Osteocyte (in vitro differentiated cells): ENCODE measurements at regions not wholly inside any gene's neighbourhood (a gene's known extent, or its start where the extent isn't known, plus 50 kb on each side); places are given as distances from the start of the nearest gene placed in this dataset.

Experiments
- DNase-seq: peaks from one replicate; pipeline ENCODE4 v3.0.0; 2021; ENCODE audit warnings: mixed read lengths; ENCODE audit not compliant: unreplicated experiment; ENCODE audit errors: extremely low spot score
- H3K27ac Mint-ChIP-seq: one replicate; pipeline ENCODE4 v1.8.0; 2021; ENCODE audit warnings: mild to moderate bottlenecking, mixed read lengths; ENCODE audit not compliant: unreplicated experiment
- H3K27me3 Mint-ChIP-seq: one replicate; pipeline ENCODE4 v1.8.0; 2021; ENCODE audit warnings: mixed read lengths; ENCODE audit not compliant: unreplicated experiment
- H3K36me3 Mint-ChIP-seq: one replicate; pipeline ENCODE4 v1.8.0; 2021; ENCODE audit warnings: mixed read lengths; ENCODE audit not compliant: unreplicated experiment
- H3K4me1 Mint-ChIP-seq: one replicate; pipeline ENCODE4 v1.8.0; 2021; ENCODE audit warnings: mixed read lengths; ENCODE audit not compliant: unreplicated experiment
- H3K4me3 Mint-ChIP-seq: one replicate; pipeline ENCODE4 v1.8.0; 2021; ENCODE audit warnings: mild to moderate bottlenecking, moderate library complexity, mixed read lengths; ENCODE audit not compliant: unreplicated experiment
- H3K9me3 Mint-ChIP-seq: one replicate; pipeline ENCODE4 v1.8.0; 2021; ENCODE audit warnings: mixed read lengths; ENCODE audit not compliant: unreplicated experiment
- TF ChIP-seq, protein P1 (sequence below): fragments of 200-600 bp; sonication (generic); IDR thresholded peaks from 2 replicates; pipeline ENCODE4 v1.5.0; 2021; ENCODE audit warnings: antibody characterized with exemption, mild to moderate bottlenecking, moderate library complexity

DNA sequence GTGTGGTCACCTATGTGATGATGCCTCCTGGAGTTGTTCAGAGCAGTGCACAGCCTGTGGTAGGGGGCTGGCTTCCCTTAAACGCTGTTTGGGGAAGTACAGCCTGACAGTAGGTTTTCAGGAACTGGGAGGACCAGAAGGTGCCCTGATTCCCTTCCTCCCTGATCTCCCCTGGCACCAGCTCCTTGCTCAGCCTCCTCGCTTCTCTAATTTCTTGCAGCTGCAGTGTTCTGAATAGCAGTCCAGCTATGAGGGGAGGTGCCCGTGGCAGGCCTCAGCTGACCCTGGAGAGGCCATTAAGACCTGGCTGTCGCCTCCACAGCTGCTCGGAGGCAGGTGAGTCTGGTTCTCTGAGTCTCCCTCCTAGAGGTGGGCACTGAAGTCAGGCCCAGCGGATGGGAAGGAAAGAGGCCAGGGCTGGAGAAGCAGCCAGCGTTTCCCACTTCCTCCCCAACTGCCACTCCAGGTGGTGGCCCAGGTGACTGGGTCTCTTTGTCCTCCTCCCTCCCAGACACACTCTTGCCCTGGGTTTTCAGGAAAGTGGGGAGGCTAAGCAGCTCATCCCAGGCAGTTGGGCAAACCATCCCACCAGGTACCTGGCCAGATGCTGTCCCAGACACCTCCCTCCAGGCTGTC is 52.0 kb upstream of the RPL11 start:
- Mint-ChIP-seq H3K36me3 (no peaks in the 10 kb centered on the region), H3K4me1 (peaks cover 30% of the 10 kb centered on the region), H3K4me3 (no peak overlapping the region), H3K9me3 (no peaks in the 10 kb centered on the region), H3K27me3 (peaks cover 6% of the 10 kb centered on the region), H3K27ac (no peak overlapping the region)
- TF ChIP-seq, protein P1, sequence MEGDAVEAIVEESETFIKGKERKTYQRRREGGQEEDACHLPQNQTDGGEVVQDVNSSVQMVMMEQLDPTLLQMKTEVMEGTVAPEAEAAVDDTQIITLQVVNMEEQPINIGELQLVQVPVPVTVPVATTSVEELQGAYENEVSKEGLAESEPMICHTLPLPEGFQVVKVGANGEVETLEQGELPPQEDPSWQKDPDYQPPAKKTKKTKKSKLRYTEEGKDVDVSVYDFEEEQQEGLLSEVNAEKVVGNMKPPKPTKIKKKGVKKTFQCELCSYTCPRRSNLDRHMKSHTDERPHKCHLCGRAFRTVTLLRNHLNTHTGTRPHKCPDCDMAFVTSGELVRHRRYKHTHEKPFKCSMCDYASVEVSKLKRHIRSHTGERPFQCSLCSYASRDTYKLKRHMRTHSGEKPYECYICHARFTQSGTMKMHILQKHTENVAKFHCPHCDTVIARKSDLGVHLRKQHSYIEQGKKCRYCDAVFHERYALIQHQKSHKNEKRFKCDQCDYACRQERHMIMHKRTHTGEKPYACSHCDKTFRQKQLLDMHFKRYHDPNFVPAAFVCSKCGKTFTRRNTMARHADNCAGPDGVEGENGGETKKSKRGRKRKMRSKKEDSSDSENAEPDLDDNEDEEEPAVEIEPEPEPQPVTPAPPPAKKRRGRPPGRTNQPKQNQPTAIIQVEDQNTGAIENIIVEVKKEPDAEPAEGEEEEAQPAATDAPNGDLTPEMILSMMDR = no peak
- DNase-seq = no peak

- TF ChIP-seq, protein P1 = no peak
- Mint-ChIP-seq H3K9me3 (no peaks in the 10 kb centered on the region), H3K4me3 (no peak overlapping the region), H3K4me1 (peaks cover 26% of the 10 kb centered on the region), H3K27me3 (peaks cover 6% of the 10 kb centered on the region), H3K27ac (no peak overlapping the region), H3K36me3 (no peaks in the 10 kb centered on the region)
- DNase-seq = no peak
Measured at GRCh38 chr1:23638786-23639241, 52.8 kb upstream of the RPL11 start.

GRCh38 chr1:23638188-23638619 is 53.4 kb upstream of the RPL11 start:
- Mint-ChIP-seq H3K27ac (no peak overlapping the region), H3K4me3 (no peak overlapping the region), H3K9me3 (no peaks in the 10 kb centered on the region), H3K36me3 (no peaks in the 10 kb centered on the region), H3K4me1 (peaks cover 23% of the 10 kb centered on the region), H3K27me3 (peaks cover 6% of the 10 kb centered on the region)
- TF ChIP-seq, protein P1 = no peak
- DNase-seq = no peak

DNA sequence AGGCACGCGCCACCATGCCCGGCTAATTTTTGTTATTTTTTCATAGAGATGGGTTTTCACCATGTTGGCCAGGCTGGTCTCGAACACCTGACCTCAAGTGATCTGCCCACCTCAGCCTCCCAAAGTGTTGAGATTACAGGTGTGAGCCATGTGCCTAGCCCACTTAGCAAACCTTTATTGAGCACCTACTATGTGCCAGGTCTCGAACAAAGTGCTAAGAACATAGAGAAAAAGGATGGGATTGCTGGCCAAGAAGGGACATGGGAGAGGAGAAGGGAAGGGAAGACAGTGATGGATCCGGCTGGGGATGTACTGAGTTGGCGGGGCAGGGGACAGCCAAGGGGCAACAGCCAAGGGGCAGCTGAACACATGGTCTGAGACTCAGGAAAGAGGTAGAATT is 55.6 kb upstream of the RPL11 start:
- H3K27ac Mint-ChIP-seq = no peak overlapping the region
- H3K4me1 Mint-ChIP-seq = peaks cover 23% of the 10 kb centered on the region
- no peaks in the 10 kb centered on the region for H3K9me3 Mint-ChIP-seq
- H3K36me3 Mint-ChIP-seq = no peaks in the 10 kb centered on the region
- H3K4me3 Mint-ChIP-seq = no peak overlapping the region
- peaks cover 6% of the 10 kb centered on the region for H3K27me3 Mint-ChIP-seq
- DNase-seq = no peak
- TF ChIP-seq, protein P1 = no peak

DNA sequence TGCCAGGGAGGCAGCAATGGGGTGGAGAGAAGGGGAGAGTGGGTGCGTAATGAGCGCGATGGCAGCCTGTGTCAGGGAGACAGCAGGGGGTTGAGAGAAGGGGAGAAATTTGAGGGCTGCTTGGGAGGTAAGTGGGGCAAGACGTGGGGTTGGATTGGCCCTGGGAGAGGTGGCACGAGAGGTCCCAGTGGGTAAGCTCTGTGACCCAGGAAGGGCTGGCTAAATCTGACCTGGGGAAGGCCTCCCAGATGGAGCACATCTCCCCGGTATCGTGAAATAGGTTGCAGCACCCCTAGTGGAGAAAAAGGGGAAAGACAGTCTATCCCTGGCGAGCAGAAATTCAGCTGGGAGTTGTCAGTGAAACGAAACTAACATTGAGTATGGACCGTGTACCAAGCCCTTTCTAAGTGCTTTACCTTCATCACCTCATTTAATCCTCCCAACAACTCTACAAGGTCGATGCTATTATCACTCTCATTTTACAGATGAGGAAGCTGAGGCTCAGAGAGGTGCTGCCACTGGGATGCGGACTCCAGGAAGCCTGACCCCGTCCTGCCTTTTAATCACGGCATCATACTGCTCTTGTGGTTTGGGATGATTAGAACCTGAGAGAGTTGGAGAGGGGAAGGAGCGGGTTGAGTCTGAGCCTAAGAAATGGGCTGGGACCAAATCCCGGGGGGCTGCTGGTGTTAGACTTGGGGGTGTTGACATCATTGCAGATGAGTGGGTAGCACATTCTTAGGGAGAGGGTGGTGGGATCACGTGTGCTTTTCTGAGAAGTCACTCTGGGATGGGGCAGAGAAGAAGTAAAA is 56.6 kb upstream of the RPL11 start:
- peak overlapping the region; percentile 67 for H3K4me3 Mint-ChIP-seq
- peak; percentile 87 for DNase-seq
- H3K36me3 Mint-ChIP-seq = no peaks in the 10 kb centered on the region
- no peaks in the 10 kb centered on the region for H3K9me3 Mint-ChIP-seq
- TF ChIP-seq, protein P1 = peak; percentile 86
- peaks cover 6% of the 10 kb centered on the region for H3K27me3 Mint-ChIP-seq
- H3K4me1 Mint-ChIP-seq = peaks cover 23% of the 10 kb centered on the region
- H3K27ac Mint-ChIP-seq = peak overlapping the region; percentile 89
